Astrocyte (in vitro differentiated cells and primary cell): ENCODE measurements at regions not wholly inside any gene's neighbourhood (a gene's known extent, or its start where the extent isn't known, plus 50 kb on each side); places are given as distances from the start of the nearest gene placed in this dataset.

Experiments used
- DNase-seq: peaks from one replicate; pipeline ENCODE4 v3.0.0-alpha.2; 2010; ENCODE audit warnings: low read depth
- FAIRE-seq: peaks from 2 replicates; lab custom pipeline; 2011; peaks lifted over from hg19 to GRCh38; lab: Jason Lieb, UNC
- H2AFZ ChIP-seq: 2 replicates; pipeline ENCODE4 v1.6.0; 2012; ENCODE audit warnings: low read depth, low read length, inconsistent platforms
- H3K27ac ChIP-seq: 2 replicates; pipeline ENCODE4 v1.5.1; 2011; ENCODE audit warnings: low read depth, low read length, inconsistent platforms
- H3K27me3 ChIP-seq: 2 replicates; pipeline ENCODE4 v1.6.0; 2011; ENCODE audit warnings: low read length, inconsistent platforms; ENCODE audit not compliant: insufficient read depth
- H3K36me3 ChIP-seq: 2 replicates; pipeline ENCODE4 v1.5.1; 2011; ENCODE audit warnings: low read length, inconsistent platforms; ENCODE audit not compliant: insufficient read depth
- H3K4me1 ChIP-seq: 2 replicates; pipeline ENCODE4 v1.5.1; 2011; ENCODE audit warnings: low read length, inconsistent platforms; ENCODE audit not compliant: insufficient read depth
- H3K4me2 ChIP-seq: 2 replicates; pipeline ENCODE4 v1.6.0; 2012; ENCODE audit warnings: low read length, inconsistent platforms
- H3K4me3 ChIP-seq: 2 replicates; pipeline ENCODE4 v1.5.1; 2011; ENCODE audit warnings: low read depth, mild to moderate bottlenecking, low read length, inconsistent platforms; ENCODE audit not compliant: insufficient read depth
- H3K79me2 ChIP-seq: 2 replicates; pipeline ENCODE4 v1.6.0; 2012; ENCODE audit warnings: mild to moderate bottlenecking, low read length, inconsistent platforms; ENCODE audit not compliant: insufficient read depth
- H3K9ac ChIP-seq: 2 replicates; pipeline ENCODE4 v1.6.0; 2012; ENCODE audit warnings: mild to moderate bottlenecking, low read length, inconsistent platforms
- H3K9me3 ChIP-seq: 2 replicates; pipeline ENCODE4 v1.5.1; 2012; ENCODE audit warnings: low read depth, mild to moderate bottlenecking, low read length, inconsistent platforms; ENCODE audit not compliant: insufficient read depth
- H4K20me1 ChIP-seq: 2 replicates; pipeline ENCODE4 v1.6.0; 2012; ENCODE audit warnings: low read length, inconsistent platforms; ENCODE audit not compliant: insufficient read depth
- H3K27ac Mint-ChIP-seq: one replicate; pipeline ENCODE4 v1.8.0; 2021; ENCODE audit warnings: mild to moderate bottlenecking, mixed read lengths; ENCODE audit not compliant: unreplicated experiment
- H3K27me3 Mint-ChIP-seq: one replicate; pipeline ENCODE4 v1.8.0; 2021; ENCODE audit warnings: low read depth, mixed read lengths; ENCODE audit not compliant: unreplicated experiment
- H3K36me3 Mint-ChIP-seq: one replicate; pipeline ENCODE4 v1.8.0; 2021; ENCODE audit warnings: low read depth, mixed read lengths; ENCODE audit not compliant: unreplicated experiment
- H3K4me1 Mint-ChIP-seq: one replicate; pipeline ENCODE4 v1.8.0; 2021; ENCODE audit warnings: low read depth, mixed read lengths; ENCODE audit not compliant: unreplicated experiment
- H3K4me3 Mint-ChIP-seq: one replicate; pipeline ENCODE4 v1.8.0; 2021; ENCODE audit warnings: mild to moderate bottlenecking, moderate library complexity, mixed read lengths; ENCODE audit not compliant: unreplicated experiment
- H3K9me3 Mint-ChIP-seq: one replicate; pipeline ENCODE4 v1.8.0; 2021; ENCODE audit warnings: mild to moderate bottlenecking, mixed read lengths; ENCODE audit not compliant: unreplicated experiment
- EZH2 ChIP-seq: IDR thresholded peaks from 2 replicates; pipeline ENCODE4 v1.6.1; 2012; ENCODE audit warnings: mild to moderate bottlenecking, low read length, inconsistent platforms; ENCODE audit not compliant: insufficient read depth
- TF ChIP-seq, protein P1 (sequence below): IDR thresholded peaks from 2 replicates; pipeline ENCODE4 v1.5.1; 2011; ENCODE audit warnings: low read depth, mild to moderate bottlenecking, inconsistent platforms, low read length, moderate library complexity; ENCODE audit not compliant: insufficient read depth

DNA sequence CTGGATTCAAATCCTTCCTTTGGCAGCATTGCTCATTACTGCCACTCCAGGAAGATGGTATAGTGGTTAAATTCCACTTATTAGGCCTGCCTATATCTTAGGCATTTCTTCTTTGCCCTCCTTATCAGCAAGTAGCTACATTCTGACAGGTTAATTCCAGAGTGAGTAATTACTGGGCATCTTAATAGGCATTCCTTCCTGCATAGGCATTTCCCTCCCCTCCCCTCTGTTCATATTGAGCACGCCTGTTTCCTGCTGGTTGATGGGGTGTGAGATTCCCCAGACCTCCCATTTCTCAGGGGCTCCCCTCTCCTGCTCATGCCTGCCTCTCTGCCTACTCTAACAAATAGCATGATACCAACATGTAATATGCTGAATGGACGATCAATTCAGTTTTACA, 305.9 kb downstream of the CYLC2 start:
- Mint-ChIP-seq H3K4me3 (no peak overlapping the region), H3K27me3 (no peaks in the 10 kb centered on the region), H3K4me1 (no peaks in the 10 kb centered on the region), H3K36me3 (no peaks in the 10 kb centered on the region), H3K9me3 (peaks cover 14% of the 10 kb centered on the region), H3K27ac (no peak overlapping the region)
- Histone ChIP-seq H3K27me3 (no peaks in the 10 kb centered on the region), H3K4me3 (no peak overlapping the region), H3K27ac (no peak overlapping the region), H3K9ac (no peak overlapping the region), H3K4me2 (no peak overlapping the region), H3K4me1 (no peaks in the 10 kb centered on the region), H3K9me3 (no peaks in the 10 kb centered on the region), H2AFZ (no peak overlapping the region), H3K36me3 (no peaks in the 10 kb centered on the region), H3K79me2 (no peaks in the 10 kb centered on the region), H4K20me1 (no peaks in the 10 kb centered on the region)
- FAIRE-seq: no peak
- TF ChIP-seq, protein P1, sequence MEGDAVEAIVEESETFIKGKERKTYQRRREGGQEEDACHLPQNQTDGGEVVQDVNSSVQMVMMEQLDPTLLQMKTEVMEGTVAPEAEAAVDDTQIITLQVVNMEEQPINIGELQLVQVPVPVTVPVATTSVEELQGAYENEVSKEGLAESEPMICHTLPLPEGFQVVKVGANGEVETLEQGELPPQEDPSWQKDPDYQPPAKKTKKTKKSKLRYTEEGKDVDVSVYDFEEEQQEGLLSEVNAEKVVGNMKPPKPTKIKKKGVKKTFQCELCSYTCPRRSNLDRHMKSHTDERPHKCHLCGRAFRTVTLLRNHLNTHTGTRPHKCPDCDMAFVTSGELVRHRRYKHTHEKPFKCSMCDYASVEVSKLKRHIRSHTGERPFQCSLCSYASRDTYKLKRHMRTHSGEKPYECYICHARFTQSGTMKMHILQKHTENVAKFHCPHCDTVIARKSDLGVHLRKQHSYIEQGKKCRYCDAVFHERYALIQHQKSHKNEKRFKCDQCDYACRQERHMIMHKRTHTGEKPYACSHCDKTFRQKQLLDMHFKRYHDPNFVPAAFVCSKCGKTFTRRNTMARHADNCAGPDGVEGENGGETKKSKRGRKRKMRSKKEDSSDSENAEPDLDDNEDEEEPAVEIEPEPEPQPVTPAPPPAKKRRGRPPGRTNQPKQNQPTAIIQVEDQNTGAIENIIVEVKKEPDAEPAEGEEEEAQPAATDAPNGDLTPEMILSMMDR: no peak
- no peak for TF ChIP-seq EZH2
- DNase-seq: no peak

- FAIRE-seq: no peak
- Histone ChIP-seq H3K36me3 (no peaks in the 10 kb centered on the region), H3K4me3 (no peak overlapping the region), H2AFZ (no peak overlapping the region), H3K9ac (no peak overlapping the region), H4K20me1 (no peaks in the 10 kb centered on the region), H3K9me3 (no peaks in the 10 kb centered on the region), H3K27me3 (no peaks in the 10 kb centered on the region), H3K4me1 (no peaks in the 10 kb centered on the region), H3K4me2 (no peak overlapping the region), H3K27ac (no peak overlapping the region), H3K79me2 (no peaks in the 10 kb centered on the region)
- no peak overlapping the region for H3K27ac Mint-ChIP-seq
- TF ChIP-seq, protein P1: no peak
- TF ChIP-seq EZH2: no peak
- H3K9me3 Mint-ChIP-seq: peaks cover 12% of the 10 kb centered on the region
- no peaks in the 10 kb centered on the region for H3K4me1 Mint-ChIP-seq
- no peak overlapping the region for H3K4me3 Mint-ChIP-seq
- no peaks in the 10 kb centered on the region for H3K36me3 Mint-ChIP-seq
- DNase-seq: no peak
- H3K27me3 Mint-ChIP-seq: no peaks in the 10 kb centered on the region
Measured at GRCh38 chr9:103304797-103305196, 309.7 kb downstream of the CYLC2 start.

- no peak overlapping the region for H3K27ac Mint-ChIP-seq
- no peak for TF ChIP-seq EZH2
- TF ChIP-seq, protein P1: peak; percentile 13
- Histone ChIP-seq H3K36me3 (no peaks in the 10 kb centered on the region), H3K9me3 (peaks cover 3% of the 10 kb centered on the region), H3K27me3 (no peaks in the 10 kb centered on the region), H3K4me2 (no peak overlapping the region), H3K4me1 (no peaks in the 10 kb centered on the region), H3K27ac (no peak overlapping the region), H4K20me1 (no peaks in the 10 kb centered on the region), H3K4me3 (no peak overlapping the region), H2AFZ (no peak overlapping the region), H3K9ac (no peak overlapping the region), H3K79me2 (no peaks in the 10 kb centered on the region)
- FAIRE-seq: no peak
- H3K4me3 Mint-ChIP-seq: no peak overlapping the region
- no peak for DNase-seq
- H3K9me3 Mint-ChIP-seq: peaks cover 2% of the 10 kb centered on the region
- no peaks in the 10 kb centered on the region for H3K36me3 Mint-ChIP-seq
- H3K27me3 Mint-ChIP-seq: no peaks in the 10 kb centered on the region
- no peaks in the 10 kb centered on the region for H3K4me1 Mint-ChIP-seq
Measured at GRCh38 chr9:103319979-103320378, 324.8 kb downstream of the CYLC2 start.
